ENCODE measurements at regions not wholly inside any gene's neighbourhood (a gene's known extent, or its start where the extent isn't known, plus 50 kb on each side); places are given as distances from the start of the nearest gene placed in this dataset.

GRCh38 chr12:47556261-47557030 lies 149.4 kb downstream of the RPAP3 start:
- TF ChIP-seq L3MBTL2 (conservative IDR thresholded peaks at IDR 0.05): no peak
- no peak for TF ChIP-seq FOXA1 (IDR thresholded peaks at IDR 0.05)
- TF ChIP-seq SP1 (IDR thresholded peaks at IDR 0.05): no peak
- no peak for TF ChIP-seq PKNOX1 (IDR thresholded peaks at IDR 0.05)
- no peak for TF ChIP-seq CTBP1 (IDR thresholded peaks at IDR 0.05; ENCODE audit: borderline replicate concordance)
- TF ChIP-seq SUZ12 (IDR thresholded peaks at IDR 0.05): no peak
- TF ChIP-seq BHLHE40 (IDR thresholded peaks at IDR 0.05; ENCODE audit: borderline replicate concordance): no peak
- TF ChIP-seq FOXK2 (IDR thresholded peaks at IDR 0.05): no peak
- no peak for TF ChIP-seq NFRKB (IDR thresholded peaks at IDR 0.05)
- TF ChIP-seq FOXM1 (IDR thresholded peaks at IDR 0.05; ENCODE audit: borderline replicate concordance): no peak
- TF ChIP-seq ELF4 (IDR thresholded peaks at IDR 0.05): no peak

All from HEK293T (cell line).